Prostate gland (tissue), 2 donors: ENCODE measurements at regions not wholly inside any gene's neighbourhood (a gene's known extent, or its start where the extent isn't known, plus 50 kb on each side); places are given as distances from the start of the nearest gene placed in this dataset.

Source experiments
- DNase-seq: peaks from one replicate; pipeline ENCODE4 v3.0.0-alpha.2; 2019; ENCODE audit warnings: low spot score
- H3K27ac ChIP-seq, 2 donors: fragments of 200-600 bp; sonication (generic); 2 replicates each; pipeline ENCODE4 v1.5.1; 2017 to 2019
- H3K27me3 ChIP-seq: fragments of 200-600 bp; sonication (generic); replicated peaks from 2 replicates; pipeline ENCODE4 v1.5.1; 2019; ENCODE audit not compliant: insufficient read depth
- H3K36me3 ChIP-seq, 2 donors: fragments of 200-600 bp; sonication (generic); 1 replicate in 1 of 2; 2 replicates in 1 of 2; pipeline versions ENCODE4 v1.5.1 to v1.8.1; 2017 to 2019
- H3K4me1 ChIP-seq: fragments of 200-600 bp; sonication (generic); replicated peaks from 2 replicates; pipeline ENCODE4 v1.5.1; 2019
- H3K4me3 ChIP-seq, 2 donors: fragments of 200-600 bp; sonication (generic); 2 replicates each; pipeline ENCODE4 v1.5.1; 2017 to 2019
- H3K9me3 ChIP-seq: fragments of 200-600 bp; sonication (generic); 2 replicates; pipeline ENCODE4 v1.5.1; 2017
- POLR2A ChIP-seq: fragments of 450-650 bp; IDR thresholded peaks from one replicate; pipeline ENCODE4 v1.6.1; 2016; ENCODE audit warnings: antibody characterized with exemption, mild to moderate bottlenecking
- POLR2AphosphoS5 ChIP-seq: sonication (generic); formaldehyde crosslinking; IDR thresholded peaks from one replicate; pipeline ENCODE4 v1.6.1; 2017; ENCODE audit warnings: antibody characterized with exemption
- WGBS: methylation state at CpG from one replicate; pipeline ENCODE4 v1.1.5; 2018; 5-methylcytosine and 5-hydroxymethylcytosine counted together
- intact Hi-C: fragments of 100-400 bp; cut with DNase I; formaldehyde crosslinking; loops from one replicate; pipeline ENCODE4 v1.14.2; 2022
- TF ChIP-seq, protein P1 (sequence below), 4 experiments: fragments of 200-600 bp in 2 of 4; fragments of 450-650 bp in 2 of 4; sonication (generic) in 2 of 4; IDR thresholded peaks; 1 replicate in 3 of 4; 2 replicates in 1 of 4; pipeline ENCODE4 v1.5.1; 2016 to 2019; ENCODE audit warnings: antibody characterized with exemption in 4 of 4, mild to moderate bottlenecking in 2 of 4, moderate library complexity in 2 of 4

DNA sequence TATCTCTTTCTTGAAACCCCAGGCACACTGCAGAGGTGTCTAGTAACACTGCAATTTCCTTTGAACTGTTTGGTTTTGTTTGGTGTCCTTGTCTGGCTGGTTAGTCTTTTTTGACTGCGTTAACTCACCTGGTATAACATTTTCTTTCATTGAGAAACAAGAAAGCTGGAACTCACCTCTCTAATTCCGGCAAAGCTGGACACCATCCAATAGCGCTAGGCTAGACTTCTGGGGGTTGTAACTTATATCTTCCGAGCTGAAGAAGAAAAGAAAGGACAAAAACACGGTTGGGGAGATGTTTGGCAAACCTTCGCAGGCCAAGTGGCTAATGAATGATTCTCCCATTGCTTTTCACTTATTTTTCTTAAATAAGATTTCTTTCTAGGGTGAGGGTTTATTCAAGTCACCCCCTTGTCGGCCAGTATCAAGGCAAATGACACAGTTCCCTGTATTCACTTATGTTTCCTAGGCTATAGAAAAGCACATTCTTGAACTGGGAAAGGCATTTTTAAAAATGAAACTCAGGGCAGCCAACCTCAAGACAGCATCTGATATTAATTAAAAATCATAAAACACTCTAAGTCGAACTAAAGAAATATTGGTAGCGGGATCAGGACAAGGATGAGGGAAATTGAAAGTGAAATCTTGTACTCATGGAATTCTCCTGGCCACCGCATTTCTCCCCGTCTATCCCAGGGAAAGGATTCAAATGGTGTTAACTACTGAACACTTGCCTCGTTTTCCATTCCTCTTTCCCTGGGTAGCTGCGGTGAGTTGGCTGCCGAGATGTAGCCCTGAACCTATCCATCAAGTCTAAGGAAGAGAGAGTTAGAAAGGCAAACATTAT is 95.9 kb upstream of the ZFHX3 start:
- Histone ChIP-seq H3K27me3 (no peaks in the 10 kb centered on the region), H3K4me3 (peak overlapping the region in 1 of 2 donors; percentile 6), H3K36me3 (no peaks in the 10 kb centered on the region), H3K9me3 (no peaks in the 10 kb centered on the region), H3K27ac (no peak overlapping the region), H3K4me1 (no peaks in the 10 kb centered on the region)
- no peak for TF ChIP-seq POLR2A
- TF ChIP-seq, protein P1, sequence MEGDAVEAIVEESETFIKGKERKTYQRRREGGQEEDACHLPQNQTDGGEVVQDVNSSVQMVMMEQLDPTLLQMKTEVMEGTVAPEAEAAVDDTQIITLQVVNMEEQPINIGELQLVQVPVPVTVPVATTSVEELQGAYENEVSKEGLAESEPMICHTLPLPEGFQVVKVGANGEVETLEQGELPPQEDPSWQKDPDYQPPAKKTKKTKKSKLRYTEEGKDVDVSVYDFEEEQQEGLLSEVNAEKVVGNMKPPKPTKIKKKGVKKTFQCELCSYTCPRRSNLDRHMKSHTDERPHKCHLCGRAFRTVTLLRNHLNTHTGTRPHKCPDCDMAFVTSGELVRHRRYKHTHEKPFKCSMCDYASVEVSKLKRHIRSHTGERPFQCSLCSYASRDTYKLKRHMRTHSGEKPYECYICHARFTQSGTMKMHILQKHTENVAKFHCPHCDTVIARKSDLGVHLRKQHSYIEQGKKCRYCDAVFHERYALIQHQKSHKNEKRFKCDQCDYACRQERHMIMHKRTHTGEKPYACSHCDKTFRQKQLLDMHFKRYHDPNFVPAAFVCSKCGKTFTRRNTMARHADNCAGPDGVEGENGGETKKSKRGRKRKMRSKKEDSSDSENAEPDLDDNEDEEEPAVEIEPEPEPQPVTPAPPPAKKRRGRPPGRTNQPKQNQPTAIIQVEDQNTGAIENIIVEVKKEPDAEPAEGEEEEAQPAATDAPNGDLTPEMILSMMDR (IDR thresholded peaks at IDR 0.05), result no peak
- TF ChIP-seq POLR2AphosphoS5, result no peak
- no peak for DNase-seq
- WGBS, result 33% methylated on average over 14 of the region's 14 CpGs
- intact Hi-C loops, result no loop called here

DNA sequence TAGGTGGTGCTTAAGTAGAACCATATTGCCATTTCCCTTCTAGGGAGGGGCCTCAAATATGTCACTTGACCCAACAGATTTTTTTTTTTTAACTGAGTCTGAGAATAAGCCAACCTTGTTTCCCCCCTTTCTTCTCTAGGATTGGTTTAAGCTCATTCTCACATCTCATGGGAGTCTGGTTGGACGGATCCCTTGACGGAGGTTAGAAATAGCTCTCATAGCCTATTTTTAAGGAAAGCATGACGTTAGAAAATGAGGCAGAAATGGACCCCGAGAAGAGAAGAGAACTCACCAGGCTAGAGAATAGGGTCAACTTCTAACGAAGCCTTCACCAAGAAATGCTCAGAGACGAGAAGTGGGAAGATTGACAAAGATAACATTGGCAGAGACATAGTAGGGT is 95.1 kb upstream of the ZFHX3 start:
- Histone ChIP-seq H3K9me3 (no peaks in the 10 kb centered on the region), H3K4me1 (no peaks in the 10 kb centered on the region), H3K4me3 (no peak overlapping the region), H3K27me3 (no peaks in the 10 kb centered on the region), H3K36me3 (no peaks in the 10 kb centered on the region), H3K27ac (no peak overlapping the region)
- TF ChIP-seq, protein P1 (IDR thresholded peaks at IDR 0.05), result no peak
- TF ChIP-seq POLR2AphosphoS5, result no peak
- intact Hi-C loops, result no loop called here
- 80% methylated on average over 6 of the region's 6 CpGs for WGBS
- DNase-seq, result no peak

DNA sequence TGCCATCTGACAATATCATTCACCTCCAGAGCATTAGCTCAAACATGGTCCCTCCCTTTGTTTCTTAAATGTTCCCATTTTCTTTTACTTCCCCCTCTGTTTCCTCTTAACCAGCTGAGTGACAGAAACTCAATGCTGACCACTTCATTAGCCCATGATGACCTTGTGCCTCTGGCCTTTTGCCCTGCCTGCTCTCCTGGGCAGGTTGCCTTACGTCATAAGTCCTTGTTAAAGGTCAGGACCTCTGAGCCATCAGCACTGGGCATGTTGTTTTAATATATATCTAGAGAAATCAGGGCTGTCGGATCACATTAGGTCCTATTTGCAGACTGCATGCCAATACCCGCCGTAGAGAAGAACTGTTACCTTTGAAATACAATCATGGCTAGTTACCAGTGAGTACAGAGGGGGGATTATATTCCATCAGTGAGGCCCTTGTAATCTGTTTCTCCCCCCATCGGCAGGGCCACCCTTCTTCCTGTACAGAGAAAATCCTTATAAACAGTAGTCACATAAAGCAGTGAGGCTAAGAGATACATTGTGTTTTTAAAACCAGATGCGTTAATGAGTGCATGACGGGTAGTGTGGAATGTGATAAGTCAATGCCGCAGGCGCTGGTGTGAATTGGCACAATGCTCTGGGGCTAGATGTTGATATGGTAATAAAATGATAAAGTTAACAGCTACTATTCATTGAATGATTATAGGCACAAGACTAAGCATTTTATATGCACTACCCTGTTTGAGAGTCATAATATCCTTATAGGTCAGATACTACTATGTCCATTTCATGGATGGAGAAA is 94.3 kb upstream of the ZFHX3 start:
- intact Hi-C loops, result no loop called here
- Histone ChIP-seq H3K27ac (no peak overlapping the region), H3K4me1 (no peaks in the 10 kb centered on the region), H3K9me3 (no peaks in the 10 kb centered on the region), H3K4me3 (no peak overlapping the region), H3K27me3 (no peaks in the 10 kb centered on the region), H3K36me3 (no peaks in the 10 kb centered on the region)
- WGBS, result 72% methylated on average over 9 of the region's 9 CpGs
- TF ChIP-seq, protein P1 (IDR thresholded peaks at IDR 0.05), result no peak
- TF ChIP-seq POLR2A (no peak), POLR2AphosphoS5 (no peak)
- DNase-seq, result no peak

DNA sequence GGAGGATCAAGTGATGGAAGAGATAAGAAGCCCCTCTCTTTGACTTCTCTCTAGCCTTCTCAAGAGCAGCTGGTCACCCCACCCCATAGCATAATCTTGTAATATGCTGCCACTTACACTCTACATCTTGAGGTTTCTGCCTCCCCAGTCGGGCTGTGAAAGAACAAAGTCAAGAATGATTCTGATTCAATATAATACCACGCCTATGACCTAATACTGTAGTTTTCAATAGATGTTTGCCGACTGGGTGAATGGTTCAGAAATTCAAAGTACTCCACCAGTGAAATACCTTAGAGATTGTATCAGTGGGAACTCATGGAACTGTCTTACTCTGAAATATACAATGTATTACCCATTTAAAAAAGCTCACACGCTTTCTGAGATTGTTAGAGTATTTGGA is 93.0 kb upstream of the ZFHX3 start:
- Histone ChIP-seq H3K27ac (no peak overlapping the region), H3K36me3 (no peaks in the 10 kb centered on the region), H3K4me1 (no peaks in the 10 kb centered on the region), H3K9me3 (no peaks in the 10 kb centered on the region), H3K4me3 (no peak overlapping the region), H3K27me3 (no peaks in the 10 kb centered on the region)
- intact Hi-C loops, result no loop called here
- TF ChIP-seq POLR2A, result no peak
- no peak for TF ChIP-seq POLR2AphosphoS5
- TF ChIP-seq, protein P1 (IDR thresholded peaks at IDR 0.05), result no peak
- 80% methylated on average over 4 of the region's 4 CpGs for WGBS
- DNase-seq, result no peak
